ENCODE measurements at regions not wholly inside any gene's neighbourhood (a gene's known extent, or its start where the extent isn't known, plus 50 kb on each side); places are given as distances from the start of the nearest gene placed in this dataset.

DNA sequence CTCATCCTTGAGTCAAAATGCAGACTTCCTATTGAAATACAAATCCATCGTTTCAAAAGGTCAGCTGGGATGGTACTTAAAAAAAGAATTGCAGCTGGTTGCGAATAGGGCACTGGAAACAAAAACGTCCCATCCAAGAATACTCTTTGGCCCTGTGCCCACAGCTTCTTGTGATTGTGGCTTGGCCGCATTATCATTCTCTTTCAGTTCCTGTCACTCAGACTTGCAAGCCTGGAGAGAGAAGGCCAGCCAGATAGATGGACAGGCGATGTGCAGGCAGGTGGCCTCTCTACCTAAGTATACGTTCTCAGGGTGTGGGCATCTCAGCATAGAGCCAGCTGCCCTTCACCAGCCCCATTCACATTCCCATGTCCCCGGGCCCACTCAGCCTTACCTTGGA lies 208.5 kb upstream of the ZNF536 start:
- Histone ChIP-seq H3K36me3 (ENCODE audit: control insufficient read depth, insufficient read depth, low read length) (no peaks in the 10 kb centered on the region), H3K9me1 (ENCODE audit: control insufficient read depth, insufficient read depth, low read length) (no peaks in the 10 kb centered on the region), H3K4me2 (ENCODE audit: insufficient read depth, low read length) (no peak overlapping the region), H3K79me2 (ENCODE audit: control insufficient read depth, insufficient read depth, low read length) (no peaks in the 10 kb centered on the region), H3K9ac (ENCODE audit: insufficient read depth in 1 of 2, low read depth in 2 of 2, low read length in 2 of 2) (no peak overlapping the region), H3K27ac (ENCODE audit: extremely low read depth, low read depth, low read length) (no peak overlapping the region), H3K4me1 (replicated peaks in 1 of 2; ENCODE audit: control insufficient read depth in 2 of 2, insufficient read depth in 2 of 2, low read length in 2 of 2) (no peaks in the 10 kb centered on the region), H3K4me3 (no peak overlapping the region), H3K9me3 (replicated peaks; ENCODE audit: control insufficient read depth, insufficient read depth, low read depth, low read length) (no peaks in the 10 kb centered on the region), H4K20me1 (replicated peaks; ENCODE audit: control insufficient read depth, insufficient read depth, low read length) (no peaks in the 10 kb centered on the region), H2AFZ (ENCODE audit: low read depth, low read length) (no peak overlapping the region), H3K27me3 (ENCODE audit: control insufficient read depth in 2 of 2, insufficient read depth in 2 of 2, low read length in 2 of 2) (peaks cover 2 to 3% of the 10 kb centered on the region in 2 experiments; a peak in 4 of 5 replicates)
- FAIRE-seq (no peak), DNase-seq (ENCODE audit: extremely low read depth in 1 of 4, low spot score in 3 of 4) (no peak), ATAC-seq (no peak)
- in situ Hi-C loops (cut with MboI), result no loop called here
- BruUV-seq (replicated peaks), result no TSS peak
- intact Hi-C loops (cut with micrococcal nuclease), result no loop called here
- WGBS (ENCODE audit: insufficient coverage, low coverage, missing lambda C conversion rate), result 0% methylated on average over 7 of the region's 7 CpGs
- POLR2A ChIA-PET, result no interaction called here
- CTCF ChIA-PET (ENCODE audit: low intra/inter-chr PET ratio), result no interaction called here
- TF ChIP-seq, protein P1, sequence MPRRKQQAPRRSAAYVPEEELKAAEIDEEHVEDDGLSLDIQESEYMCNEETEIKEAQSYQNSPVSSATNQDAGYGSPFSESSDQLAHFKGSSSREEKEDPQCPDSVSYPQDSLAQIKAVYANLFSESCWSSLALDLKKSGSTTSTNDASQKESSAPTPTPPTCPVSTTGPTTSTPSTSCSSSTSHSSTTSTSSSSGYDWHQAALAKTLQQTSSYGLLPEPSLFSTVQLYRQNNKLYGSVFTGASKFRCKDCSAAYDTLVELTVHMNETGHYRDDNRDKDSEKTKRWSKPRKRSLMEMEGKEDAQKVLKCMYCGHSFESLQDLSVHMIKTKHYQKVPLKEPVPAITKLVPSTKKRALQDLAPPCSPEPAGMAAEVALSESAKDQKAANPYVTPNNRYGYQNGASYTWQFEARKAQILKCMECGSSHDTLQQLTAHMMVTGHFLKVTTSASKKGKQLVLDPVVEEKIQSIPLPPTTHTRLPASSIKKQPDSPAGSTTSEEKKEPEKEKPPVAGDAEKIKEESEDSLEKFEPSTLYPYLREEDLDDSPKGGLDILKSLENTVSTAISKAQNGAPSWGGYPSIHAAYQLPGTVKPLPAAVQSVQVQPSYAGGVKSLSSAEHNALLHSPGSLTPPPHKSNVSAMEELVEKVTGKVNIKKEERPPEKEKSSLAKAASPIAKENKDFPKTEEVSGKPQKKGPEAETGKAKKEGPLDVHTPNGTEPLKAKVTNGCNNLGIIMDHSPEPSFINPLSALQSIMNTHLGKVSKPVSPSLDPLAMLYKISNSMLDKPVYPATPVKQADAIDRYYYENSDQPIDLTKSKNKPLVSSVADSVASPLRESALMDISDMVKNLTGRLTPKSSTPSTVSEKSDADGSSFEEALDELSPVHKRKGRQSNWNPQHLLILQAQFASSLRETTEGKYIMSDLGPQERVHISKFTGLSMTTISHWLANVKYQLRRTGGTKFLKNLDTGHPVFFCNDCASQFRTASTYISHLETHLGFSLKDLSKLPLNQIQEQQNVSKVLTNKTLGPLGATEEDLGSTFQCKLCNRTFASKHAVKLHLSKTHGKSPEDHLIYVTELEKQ (CRISPR knock-in tag; IDR thresholded peaks at IDR 0.05), result no peak
- no peak for TF ChIP-seq FOSL1 (tag; conservative IDR thresholded peaks at IDR 0.05)
- TF ChIP-seq BCOR (IDR thresholded peaks at IDR 0.05), result no peak
- TF ChIP-seq ZKSCAN1 (IDR thresholded peaks at IDR 0.05; ENCODE audit: low read depth, low read length), result no peak
- TF ChIP-seq KLF1 (tag; IDR thresholded peaks at IDR 0.05), result no peak
- TF ChIP-seq, protein P2, sequence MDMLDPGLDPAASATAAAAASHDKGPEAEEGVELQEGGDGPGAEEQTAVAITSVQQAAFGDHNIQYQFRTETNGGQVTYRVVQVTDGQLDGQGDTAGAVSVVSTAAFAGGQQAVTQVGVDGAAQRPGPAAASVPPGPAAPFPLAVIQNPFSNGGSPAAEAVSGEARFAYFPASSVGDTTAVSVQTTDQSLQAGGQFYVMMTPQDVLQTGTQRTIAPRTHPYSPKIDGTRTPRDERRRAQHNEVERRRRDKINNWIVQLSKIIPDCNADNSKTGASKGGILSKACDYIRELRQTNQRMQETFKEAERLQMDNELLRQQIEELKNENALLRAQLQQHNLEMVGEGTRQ (CRISPR knock-in tag; IDR thresholded peaks at IDR 0.05), result no peak
- no peak for TF ChIP-seq ZBTB7A (IDR thresholded peaks at IDR 0.05; ENCODE audit: borderline replicate concordance, control insufficient read depth, low read depth, low read length)
- no peak for TF ChIP-seq ZFPM2 (CRISPR knock-in tag; IDR thresholded peaks at IDR 0.05)
- TF ChIP-seq SMAD4 (CRISPR knock-in tag; conservative IDR thresholded peaks at IDR 0.05), result no peak
- no peak for TF ChIP-seq ZNF707 (CRISPR knock-in tag; conservative IDR thresholded peaks at IDR 0.05)
- TF ChIP-seq TAF1 (IDR thresholded peaks at IDR 0.05; ENCODE audit: control insufficient read depth, extremely low read depth, insufficient read depth, low read length, severe bottlenecking), result no peak

Data from K562 (cell line).